Right atrium auricular region (tissue), 2 donors: ENCODE measurements at regions not wholly inside any gene's neighbourhood (a gene's known extent, or its start where the extent isn't known, plus 50 kb on each side); places are given as distances from the start of the nearest gene placed in this dataset.

Experiments
- DNase-seq: peaks from one replicate; pipeline ENCODE4 v3.0.0-alpha.2; 2019; ENCODE audit warnings: low spot score
- H3K27ac ChIP-seq, 2 donors: fragments of 200-600 bp; sonication (generic); 1 replicate in 1 of 2; 2 replicates in 1 of 2; pipeline ENCODE4 v1.5.1; 2016 to 2019
- H3K27me3 ChIP-seq, 2 donors: fragments of 200-600 bp; sonication (generic); one replicate each; pipeline versions ENCODE4 v1.5.1 to v1.6.0; 2017 to 2019
- H3K36me3 ChIP-seq: fragments of 200-600 bp; sonication (generic); one replicate; pipeline ENCODE4 v1.5.1; 2016
- H3K4me1 ChIP-seq, 2 donors: fragments of 200-600 bp; sonication (generic); one replicate each; pipeline versions ENCODE4 v1.5.1 to v1.6.0; 2017 to 2019
- H3K4me3 ChIP-seq, 2 donors: fragments of 200-600 bp; sonication (generic); 1 replicate in 1 of 2; 2 replicates in 1 of 2; pipeline ENCODE4 v1.5.1; 2017 to 2019; ENCODE audit warnings: mild to moderate bottlenecking in 1 of 2, moderate library complexity in 1 of 2
- H3K9me3 ChIP-seq, 2 donors: fragments of 200-600 bp; sonication (generic); one replicate each; pipeline ENCODE4 v1.5.1; 2019
- TF ChIP-seq, protein P1 (sequence below), 2 donors: fragments of 200-600 bp; sonication (generic); IDR thresholded peaks; one replicate each; pipeline ENCODE4 v1.5.1; 2019; ENCODE audit warnings: antibody characterized with exemption in 2 of 2

- DNase-seq: no peak
- Histone ChIP-seq H3K27ac (no peak overlapping the region), H3K4me1 (no peaks in the 10 kb centered on the region), H3K36me3 (no peaks in the 10 kb centered on the region), H3K4me3 (no peak overlapping the region), H3K9me3 (no peaks in the 10 kb centered on the region), H3K27me3 (no peaks in the 10 kb centered on the region)
- TF ChIP-seq, protein P1, sequence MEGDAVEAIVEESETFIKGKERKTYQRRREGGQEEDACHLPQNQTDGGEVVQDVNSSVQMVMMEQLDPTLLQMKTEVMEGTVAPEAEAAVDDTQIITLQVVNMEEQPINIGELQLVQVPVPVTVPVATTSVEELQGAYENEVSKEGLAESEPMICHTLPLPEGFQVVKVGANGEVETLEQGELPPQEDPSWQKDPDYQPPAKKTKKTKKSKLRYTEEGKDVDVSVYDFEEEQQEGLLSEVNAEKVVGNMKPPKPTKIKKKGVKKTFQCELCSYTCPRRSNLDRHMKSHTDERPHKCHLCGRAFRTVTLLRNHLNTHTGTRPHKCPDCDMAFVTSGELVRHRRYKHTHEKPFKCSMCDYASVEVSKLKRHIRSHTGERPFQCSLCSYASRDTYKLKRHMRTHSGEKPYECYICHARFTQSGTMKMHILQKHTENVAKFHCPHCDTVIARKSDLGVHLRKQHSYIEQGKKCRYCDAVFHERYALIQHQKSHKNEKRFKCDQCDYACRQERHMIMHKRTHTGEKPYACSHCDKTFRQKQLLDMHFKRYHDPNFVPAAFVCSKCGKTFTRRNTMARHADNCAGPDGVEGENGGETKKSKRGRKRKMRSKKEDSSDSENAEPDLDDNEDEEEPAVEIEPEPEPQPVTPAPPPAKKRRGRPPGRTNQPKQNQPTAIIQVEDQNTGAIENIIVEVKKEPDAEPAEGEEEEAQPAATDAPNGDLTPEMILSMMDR (IDR thresholded peaks at IDR 0.05): peak in 1 of 2 donors; percentile 32
These were observed 689.4 kb upstream of the MAP3K7 start for GRCh38 chr6:91276315-91276714.

- Histone ChIP-seq H3K36me3 (no peaks in the 10 kb centered on the region), H3K4me3 (no peak overlapping the region), H3K9me3 (no peaks in the 10 kb centered on the region), H3K4me1 (no peaks in the 10 kb centered on the region), H3K27me3 (no peaks in the 10 kb centered on the region), H3K27ac (no peak overlapping the region)
- DNase-seq: no peak
- TF ChIP-seq, protein P1 (IDR thresholded peaks at IDR 0.05): no peak
These were observed 686.9 kb upstream of the MAP3K7 start for GRCh38 chr6:91273729-91274128.

- Histone ChIP-seq H3K36me3 (no peaks in the 10 kb centered on the region), H3K27me3 (no peaks in the 10 kb centered on the region), H3K4me3 (no peak overlapping the region), H3K9me3 (no peaks in the 10 kb centered on the region), H3K27ac (no peak overlapping the region), H3K4me1 (no peaks in the 10 kb centered on the region)
- TF ChIP-seq, protein P1 (IDR thresholded peaks at IDR 0.05): no peak
- no peak for DNase-seq
These were observed 684.9 kb upstream of the MAP3K7 start for GRCh38 chr6:91271807-91272206.

DNA sequence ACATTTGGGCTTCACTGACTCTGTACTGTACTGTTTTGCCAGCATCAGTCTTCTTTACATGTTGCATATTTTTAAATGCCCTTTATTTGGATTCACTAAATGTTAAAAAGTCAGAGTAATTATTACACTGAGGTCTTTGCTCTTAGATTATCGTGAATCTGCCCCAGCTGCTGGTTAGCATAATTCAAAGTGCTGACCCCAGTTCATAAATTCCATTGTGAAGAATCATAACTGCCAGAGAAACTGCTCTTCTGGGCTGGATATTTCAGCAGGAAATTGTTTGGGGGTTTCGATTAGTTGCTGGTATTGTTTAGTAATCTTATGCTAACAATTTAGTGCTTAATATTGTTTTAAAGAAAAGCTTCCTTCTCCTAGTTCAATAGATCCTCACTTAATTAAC lies 682.1 kb upstream of the MAP3K7 start:
- TF ChIP-seq, protein P1 (IDR thresholded peaks at IDR 0.05): no peak
- H3K4me3 ChIP-seq: no peak overlapping the region

GRCh38 chr6:91267246-91267645 lies 680.4 kb upstream of the MAP3K7 start:
- no peak for DNase-seq
- no peak overlapping the region for H3K27ac ChIP-seq
- H3K4me3 ChIP-seq: no peak overlapping the region
- no peaks in the 10 kb centered on the region for H3K9me3 ChIP-seq
- H3K4me1 ChIP-seq: no peaks in the 10 kb centered on the region
- H3K27me3 ChIP-seq: no peaks in the 10 kb centered on the region
- TF ChIP-seq, protein P1 (IDR thresholded peaks at IDR 0.05): no peak
- H3K36me3 ChIP-seq: no peaks in the 10 kb centered on the region

More for the DNA sequence above, 682.1 kb upstream of the MAP3K7 start:
- Histone ChIP-seq H3K36me3 (no peaks in the 10 kb centered on the region), H3K9me3 (no peaks in the 10 kb centered on the region), H3K27me3 (no peaks in the 10 kb centered on the region), H3K27ac (no peak overlapping the region), H3K4me1 (no peaks in the 10 kb centered on the region)
- no peak for DNase-seq

GRCh38 chr6:91266156-91266555 lies 679.3 kb upstream of the MAP3K7 start:
- Histone ChIP-seq H3K4me1 (no peaks in the 10 kb centered on the region), H3K27me3 (no peaks in the 10 kb centered on the region), H3K27ac (no peak overlapping the region), H3K4me3 (no peak overlapping the region), H3K36me3 (no peaks in the 10 kb centered on the region), H3K9me3 (no peaks in the 10 kb centered on the region)
- no peak for DNase-seq
- TF ChIP-seq, protein P1 (IDR thresholded peaks at IDR 0.05): no peak
